ENCODE measurements at regions not wholly inside any gene's neighbourhood (a gene's known extent, or its start where the extent isn't known, plus 50 kb on each side); places are given as distances from the start of the nearest gene placed in this dataset.

DNA sequence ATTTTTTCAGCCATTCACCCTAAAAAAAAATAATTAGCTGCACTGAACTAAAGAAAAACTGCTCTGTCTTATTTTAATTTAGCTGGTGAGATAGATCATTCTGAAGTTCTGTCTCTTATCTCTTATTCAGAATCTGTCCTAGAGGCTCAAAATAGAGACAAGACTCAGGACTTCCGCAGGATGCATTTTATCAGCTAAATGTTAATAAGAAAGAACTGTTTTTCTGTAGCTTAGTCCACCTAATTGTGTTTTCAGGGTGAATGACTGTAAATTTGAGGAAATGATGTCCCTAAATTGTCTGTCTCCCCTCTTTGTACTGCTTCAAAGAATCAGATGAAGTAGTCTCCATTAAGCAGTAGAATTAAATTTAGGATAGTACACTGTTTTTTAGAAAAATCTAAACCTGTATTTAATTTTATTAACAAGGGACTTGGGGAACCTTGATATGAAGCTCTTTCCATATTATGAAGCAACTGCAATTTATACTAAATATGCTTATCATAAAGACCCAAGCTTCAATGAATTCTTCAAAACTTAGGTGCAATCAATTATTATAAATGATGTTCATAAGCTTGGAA is 671.9 kb downstream of the RWDD3 start:
- TF ChIP-seq, protein P1, sequence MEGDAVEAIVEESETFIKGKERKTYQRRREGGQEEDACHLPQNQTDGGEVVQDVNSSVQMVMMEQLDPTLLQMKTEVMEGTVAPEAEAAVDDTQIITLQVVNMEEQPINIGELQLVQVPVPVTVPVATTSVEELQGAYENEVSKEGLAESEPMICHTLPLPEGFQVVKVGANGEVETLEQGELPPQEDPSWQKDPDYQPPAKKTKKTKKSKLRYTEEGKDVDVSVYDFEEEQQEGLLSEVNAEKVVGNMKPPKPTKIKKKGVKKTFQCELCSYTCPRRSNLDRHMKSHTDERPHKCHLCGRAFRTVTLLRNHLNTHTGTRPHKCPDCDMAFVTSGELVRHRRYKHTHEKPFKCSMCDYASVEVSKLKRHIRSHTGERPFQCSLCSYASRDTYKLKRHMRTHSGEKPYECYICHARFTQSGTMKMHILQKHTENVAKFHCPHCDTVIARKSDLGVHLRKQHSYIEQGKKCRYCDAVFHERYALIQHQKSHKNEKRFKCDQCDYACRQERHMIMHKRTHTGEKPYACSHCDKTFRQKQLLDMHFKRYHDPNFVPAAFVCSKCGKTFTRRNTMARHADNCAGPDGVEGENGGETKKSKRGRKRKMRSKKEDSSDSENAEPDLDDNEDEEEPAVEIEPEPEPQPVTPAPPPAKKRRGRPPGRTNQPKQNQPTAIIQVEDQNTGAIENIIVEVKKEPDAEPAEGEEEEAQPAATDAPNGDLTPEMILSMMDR (IDR thresholded peaks at IDR 0.05), result no peak
- no peak for TF ChIP-seq ZFX (IDR thresholded peaks at IDR 0.05; ENCODE audit: borderline replicate concordance)
